Liver (tissue), 7 donors: ENCODE measurements at regions not wholly inside any gene's neighbourhood (a gene's known extent, or its start where the extent isn't known, plus 50 kb on each side); places are given as distances from the start of the nearest gene placed in this dataset.

Experiments
- DNase-seq: peaks from one replicate; pipeline ENCODE4 v3.0.0-alpha.2; 2017; ENCODE audit warnings: low spot score
- H3K27ac ChIP-seq, 2 donors: one replicate each; pipeline ENCODE4 v1.7.0; 2013; ENCODE audit warnings: inconsistent platforms in 2 of 2, low read length in 2 of 2, control low read depth in 1 of 2, low read depth in 1 of 2, mild to moderate bottlenecking in 1 of 2
- H3K27me3 ChIP-seq, 4 donors: one replicate each; pipeline versions ENCODE4 v1.6.1 to v1.7.0; 2013; ENCODE audit warnings: low read length in 3 of 4, inconsistent platforms in 1 of 4, mild to moderate bottlenecking in 1 of 4, moderate library complexity in 1 of 4; ENCODE audit not compliant: control insufficient read depth in 4 of 4, insufficient read depth in 4 of 4
- H3K36me3 ChIP-seq, 4 donors: one replicate each; pipeline versions ENCODE4 v1.6.1 to v1.7.0; 2013; ENCODE audit warnings: low read length in 3 of 4, mild to moderate bottlenecking in 3 of 4, low read depth in 1 of 4, moderate library complexity in 1 of 4; ENCODE audit not compliant: control insufficient read depth in 4 of 4, insufficient read depth in 3 of 4
- H3K4me1 ChIP-seq, 4 donors: one replicate each; pipeline versions ENCODE4 v1.6.1 to v1.7.0; 2013; ENCODE audit warnings: low read length in 3 of 4, mild to moderate bottlenecking in 3 of 4, moderate library complexity in 1 of 4; ENCODE audit not compliant: control insufficient read depth in 4 of 4, insufficient read depth in 4 of 4
- H3K4me3 ChIP-seq, 3 donors: one replicate each; pipeline versions ENCODE4 v1.6.1 to v1.7.0; 2013; ENCODE audit warnings: low read length in 3 of 3, control low read depth in 1 of 3, low read depth in 1 of 3, mild to moderate bottlenecking in 1 of 3
- H3K9ac ChIP-seq, 2 donors: one replicate each; pipeline ENCODE4 v1.7.0; 2013; ENCODE audit warnings: low read length in 2 of 2, mild to moderate bottlenecking in 2 of 2, moderate library complexity in 2 of 2, control low read depth in 1 of 2, low read depth in 1 of 2
- H3K9me3 ChIP-seq, 4 donors: one replicate each; pipeline versions ENCODE4 v1.6.1 to v1.7.0; 2013; ENCODE audit warnings: low read length in 3 of 4; ENCODE audit not compliant: control insufficient read depth in 4 of 4
- ATF3 ChIP-seq: IDR thresholded peaks from 2 replicates; pipeline ENCODE4 v1.6.1; 2016; ENCODE audit warnings: antibody characterized with exemption
- EGR1 ChIP-seq, 2 donors: IDR thresholded peaks; 2 replicates each; pipeline ENCODE4 v1.6.1; 2016 to 2018; ENCODE audit warnings: antibody characterized with exemption in 2 of 2, low read depth in 2 of 2
- FOXA1 ChIP-seq: IDR thresholded peaks from 2 replicates; pipeline ENCODE4 v1.6.1; 2016; ENCODE audit warnings: antibody characterized with exemption
- FOXA2 ChIP-seq: IDR thresholded peaks from 2 replicates; pipeline ENCODE4 v1.6.1; 2016; ENCODE audit warnings: antibody characterized with exemption
- GABPA ChIP-seq, 2 donors: IDR thresholded peaks in 1 of 2; conservative IDR thresholded peaks in 1 of 2; 2 replicates each; pipeline ENCODE4 v1.6.1; 2016; ENCODE audit warnings: antibody characterized with exemption in 2 of 2, mild to moderate bottlenecking in 1 of 2, moderate library complexity in 1 of 2
- HNF4A ChIP-seq, 2 donors: conservative IDR thresholded peaks; 2 replicates each; pipeline ENCODE4 v1.6.1; 2016; ENCODE audit warnings: antibody characterized with exemption in 2 of 2, mild to moderate bottlenecking in 2 of 2
- HNF4G ChIP-seq: IDR thresholded peaks from 2 replicates; pipeline ENCODE4 v1.6.1; 2016; ENCODE audit warnings: antibody characterized with exemption
- JUND ChIP-seq, 2 donors: IDR thresholded peaks; 2 replicates each; pipeline ENCODE4 v1.6.1; 2016; ENCODE audit warnings: antibody characterized with exemption in 2 of 2
- MAX ChIP-seq: IDR thresholded peaks from 2 replicates; pipeline ENCODE4 v1.6.1; 2016; ENCODE audit warnings: antibody characterized with exemption
- NR2F2 ChIP-seq: IDR thresholded peaks from 2 replicates; pipeline ENCODE4 v1.6.1; 2016; ENCODE audit warnings: antibody characterized with exemption
- RAD21 ChIP-seq, 2 donors: IDR thresholded peaks; 2 replicates each; pipeline ENCODE4 v1.6.1; 2016; ENCODE audit warnings: antibody characterized with exemption in 2 of 2, mild to moderate bottlenecking in 2 of 2
- RXRA ChIP-seq, 2 donors: IDR thresholded peaks; 2 replicates each; pipeline ENCODE4 v1.6.1; 2017 to 2018; ENCODE audit warnings: antibody characterized with exemption in 2 of 2, mild to moderate bottlenecking in 1 of 2
- TAF1 ChIP-seq: conservative IDR thresholded peaks from 2 replicates; pipeline ENCODE4 v1.6.1; 2016; ENCODE audit warnings: antibody characterized with exemption, mild to moderate bottlenecking
- YY1 ChIP-seq: IDR thresholded peaks from 2 replicates; pipeline ENCODE4 v1.6.1; 2016; ENCODE audit warnings: antibody characterized with exemption, mild to moderate bottlenecking
- ZBTB33 ChIP-seq: IDR thresholded peaks from 2 replicates; pipeline ENCODE4 v1.6.1; 2016; ENCODE audit warnings: antibody characterized with exemption
- WGBS: extraction: QIAGEN DNeasy Blood & Tissue Kit; methylation state at CpG from one replicate; pipeline ENCODE4 v1.1.7; 2013; 5-methylcytosine and 5-hydroxymethylcytosine counted together
- donor health status: healthy.
- donor health status: healthy.
- donor health status: healthy.
- donor health status: healthy.

- Histone ChIP-seq H3K36me3 (no peaks in the 10 kb centered on the region), H3K4me3 (no peak overlapping the region), H3K9ac (no peak overlapping the region), H3K9me3 (no peaks in the 10 kb centered on the region), H3K27me3 (peaks cover 0 to 2% (median 0%) of the 10 kb centered on the region in 4 donors), H3K27ac (no peak overlapping the region), H3K4me1 (no peaks in the 10 kb centered on the region)
- 77% methylated on average over 4 of the region's 4 CpGs for WGBS
- TF ChIP-seq GABPA (IDR thresholded peaks at IDR 0.05 in 1 of 2, conservative IDR thresholded peaks at IDR 0.05 in 1 of 2), result no peak
- no peak for TF ChIP-seq FOXA1
- TF ChIP-seq ATF3, result no peak
- no peak for TF ChIP-seq EGR1 (IDR thresholded peaks at IDR 0.05; ENCODE audit: low read depth in 2 of 2)
- TF ChIP-seq YY1, result no peak
- no peak for TF ChIP-seq JUND (IDR thresholded peaks at IDR 0.05)
- TF ChIP-seq TAF1, result no peak
- TF ChIP-seq RAD21 (IDR thresholded peaks at IDR 0.05), result no peak
- no peak for TF ChIP-seq RXRA (IDR thresholded peaks at IDR 0.05)
- no peak for TF ChIP-seq NR2F2
- TF ChIP-seq HNF4A (conservative IDR thresholded peaks at IDR 0.05), result no peak
- TF ChIP-seq ZBTB33, result no peak
- TF ChIP-seq HNF4G, result no peak
- no peak for DNase-seq
Observed at GRCh38 chr20:4327956-4328355, 78.9 kb upstream of the ADRA1D start.

GRCh38 chr20:4326195-4327065 lies 77.3 kb upstream of the ADRA1D start:
- WGBS, result 61% methylated on average over 4 of the region's 4 CpGs
- no peaks in the 10 kb centered on the region for H3K9me3 ChIP-seq
- H3K9ac ChIP-seq, result no peak overlapping the region
- no peaks in the 10 kb centered on the region for H3K4me1 ChIP-seq
- H3K27me3 ChIP-seq, result peaks cover 0 to 3% (median under 1%) of the 10 kb centered on the region in 4 donors
- no peak overlapping the region for H3K27ac ChIP-seq
- TF ChIP-seq FOXA2 (no peak), NR2F2 (no peak), HNF4A (conservative IDR thresholded peaks at IDR 0.05) (no peak), RXRA (IDR thresholded peaks at IDR 0.05) (no peak), EGR1 (IDR thresholded peaks at IDR 0.05; ENCODE audit: low read depth in 2 of 2) (no peak), JUND (IDR thresholded peaks at IDR 0.05) (no peak), RAD21 (IDR thresholded peaks at IDR 0.05) (no peak), MAX (no peak), ATF3 (no peak)
- DNase-seq, result no peak
- no peaks in the 10 kb centered on the region for H3K36me3 ChIP-seq
- H3K4me3 ChIP-seq, result no peak overlapping the region
